ENCODE measurements at regions not wholly inside any gene's neighbourhood (a gene's known extent, or its start where the extent isn't known, plus 50 kb on each side); places are given as distances from the start of the nearest gene placed in this dataset.

GRCh38 chr20:6360766-6361165 is 237.9 kb upstream of the FERMT1 start:
- no peak for TF ChIP-seq CTCF (IDR thresholded peaks at IDR 0.05; ENCODE audit: insufficient read depth, low read length, poor library complexity, severe bottlenecking)
- no peak for TF ChIP-seq EZH2phosphoT487 (conservative IDR thresholded peaks at IDR 0.05; ENCODE audit: low read length)

Measured in SU-DHL-6 (cell line).